ENCODE measurements at regions not wholly inside any gene's neighbourhood (a gene's known extent, or its start where the extent isn't known, plus 50 kb on each side); places are given as distances from the start of the nearest gene placed in this dataset.

DNA sequence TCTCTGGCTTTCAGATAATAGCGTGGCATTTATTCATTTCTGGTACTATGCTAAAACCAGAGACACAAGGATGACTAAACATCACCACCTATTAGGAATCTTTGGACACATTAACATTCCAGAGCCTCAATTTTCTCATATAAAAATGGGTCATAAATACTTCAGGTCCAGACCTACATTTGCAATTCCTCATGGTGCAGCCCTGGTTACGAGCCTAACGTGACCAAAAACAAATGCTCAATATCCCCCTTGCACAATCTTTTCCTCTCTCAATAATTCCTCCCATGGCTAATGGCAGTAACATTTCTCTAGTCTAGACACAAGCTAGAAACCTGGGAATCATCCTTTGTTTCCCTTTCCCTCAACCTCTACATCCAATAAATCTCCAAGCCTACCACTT, 112.8 kb upstream of the NABP1 start:
- Histone ChIP-seq H3K36me3 (no peaks in the 10 kb centered on the region), H3K27ac (no peak overlapping the region), H3K9me3 (no peaks in the 10 kb centered on the region), H3K27me3 (no peaks in the 10 kb centered on the region), H3K4me1 (peaks cover 3% of the 10 kb centered on the region), H3K4me3 (no peak overlapping the region)
- intact Hi-C loops (cut with DNase I), result no loop called here
- no peak for TF ChIP-seq CTCF (IDR thresholded peaks at IDR 0.05)
- DNase-seq (no peak), ATAC-seq (no peak)

GRCh38 chr2:191565647-191566198, 112.2 kb upstream of the NABP1 start:
- no peak overlapping the region for H3K4me3 ChIP-seq
- no peaks in the 10 kb centered on the region for H3K36me3 ChIP-seq
- no peaks in the 10 kb centered on the region for H3K9me3 ChIP-seq
- ATAC-seq (peak; percentile 83), DNase-seq (no peak)
- H3K4me1 ChIP-seq, result peaks cover 6% of the 10 kb centered on the region
- no peak for TF ChIP-seq CTCF (IDR thresholded peaks at IDR 0.05)
- H3K27me3 ChIP-seq, result no peaks in the 10 kb centered on the region
- intact Hi-C loops (cut with DNase I), result no loop called here
- no peak overlapping the region for H3K27ac ChIP-seq

- DNase-seq, result no peak
- H3K4me3 ChIP-seq, result no peak overlapping the region
- peak; percentile 90 for ATAC-seq
- peak; percentile 74 for TF ChIP-seq CTCF (IDR thresholded peaks at IDR 0.05)
- peaks cover 13% of the 10 kb centered on the region for H3K4me1 ChIP-seq
- H3K27ac ChIP-seq, result no peak overlapping the region
- H3K36me3 ChIP-seq, result no peaks in the 10 kb centered on the region
- intact Hi-C loops (cut with DNase I), result no loop called here
- H3K9me3 ChIP-seq, result no peaks in the 10 kb centered on the region
- no peaks in the 10 kb centered on the region for H3K27me3 ChIP-seq
Observed at GRCh38 chr2:191566344-191566743, 111.6 kb upstream of the NABP1 start.

- no peak for DNase-seq
- ATAC-seq, result no peak
Observed at GRCh38 chr2:191567206-191567605, 110.7 kb upstream of the NABP1 start.

DNA sequence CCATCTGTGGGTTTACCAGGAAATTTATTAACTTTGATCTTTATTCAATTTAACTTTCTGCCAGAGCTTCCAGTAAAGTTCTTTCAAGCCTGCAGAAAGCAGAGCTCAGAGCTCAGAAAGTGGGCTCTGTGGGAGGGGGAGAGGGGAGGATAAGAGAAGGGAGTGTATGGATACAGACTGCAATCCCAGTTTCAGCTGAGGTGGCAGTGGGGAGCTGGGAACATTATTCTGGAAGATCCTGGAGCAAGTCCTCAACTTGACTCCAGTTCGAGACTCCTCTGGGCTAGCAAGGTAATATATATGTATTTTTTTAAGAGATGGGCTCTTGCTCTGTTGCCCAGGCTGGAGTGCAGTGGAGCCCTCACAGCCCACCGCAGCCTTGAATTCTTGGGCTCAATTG, 108.9 kb upstream of the NABP1 start:
- H3K27ac ChIP-seq, result no peak overlapping the region
- H3K4me1 ChIP-seq, result peaks cover 19% of the 10 kb centered on the region
- ATAC-seq, result no peak
- H3K9me3 ChIP-seq, result no peaks in the 10 kb centered on the region
- intact Hi-C loops (cut with DNase I), result no loop called here
- H3K27me3 ChIP-seq, result no peaks in the 10 kb centered on the region
- no peak overlapping the region for H3K4me3 ChIP-seq
- DNase-seq, result no peak
- no peak for TF ChIP-seq CTCF (IDR thresholded peaks at IDR 0.05)
- no peaks in the 10 kb centered on the region for H3K36me3 ChIP-seq

More at GRCh38 chr2:191567206-191567605, 110.7 kb upstream of the NABP1 start:
- Histone ChIP-seq H3K4me3 (no peak overlapping the region), H3K9me3 (no peaks in the 10 kb centered on the region), H3K27ac (no peak overlapping the region), H3K36me3 (no peaks in the 10 kb centered on the region), H3K4me1 (peaks cover 19% of the 10 kb centered on the region), H3K27me3 (no peaks in the 10 kb centered on the region)
- TF ChIP-seq CTCF (IDR thresholded peaks at IDR 0.05), result no peak
- intact Hi-C loops (cut with DNase I), result no loop called here
